HG02642 (cell line): ENCODE measurements at regions not wholly inside any gene's neighbourhood (a gene's known extent, or its start where the extent isn't known, plus 50 kb on each side); places are given as distances from the start of the nearest gene placed in this dataset.
"Not testable (repeated sequence)": the region's sequence is repeated elsewhere in the genome, so short reads cannot be mapped to it uniquely, and the experiment has no call there.

Source experiments
- ATAC-seq: cut with Tn5 transposase; IDR thresholded peaks from one replicate; pipeline ENCODE4 v1.9.1; 2021; ENCODE audit warnings: mild to moderate bottlenecking; ENCODE audit not compliant: unreplicated experiment, poor library complexity

- no peak for ATAC-seq
Measured at GRCh38 chr3:80999481-80999880, 762.0 kb downstream of the GBE1 start.

DNA sequence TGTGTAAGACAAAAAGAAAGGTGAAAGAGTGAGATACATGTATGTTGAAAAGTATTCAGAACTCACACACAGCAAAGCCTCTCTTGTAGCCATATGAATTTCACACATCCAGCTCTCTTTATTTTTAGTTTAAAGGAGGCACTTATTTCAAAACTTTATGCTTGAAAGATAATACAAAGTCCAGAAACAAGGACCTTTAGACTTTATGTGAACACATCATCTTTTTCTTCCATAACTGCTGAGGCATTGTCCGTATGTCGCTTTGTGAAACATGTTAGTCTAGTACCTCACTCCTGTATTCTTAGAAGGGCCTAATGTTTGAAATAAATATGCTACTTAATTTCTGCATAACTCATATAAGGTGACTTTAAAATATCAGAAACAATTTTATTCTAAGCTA lies 763.4 kb downstream of the GBE1 start:
- no peak for ATAC-seq

GRCh38 chr3:80997622-80998021 lies 763.8 kb downstream of the GBE1 start:
- ATAC-seq = no peak

GRCh38 chr3:80994767-80995166 lies 766.7 kb downstream of the GBE1 start:
- ATAC-seq = no peak

DNA sequence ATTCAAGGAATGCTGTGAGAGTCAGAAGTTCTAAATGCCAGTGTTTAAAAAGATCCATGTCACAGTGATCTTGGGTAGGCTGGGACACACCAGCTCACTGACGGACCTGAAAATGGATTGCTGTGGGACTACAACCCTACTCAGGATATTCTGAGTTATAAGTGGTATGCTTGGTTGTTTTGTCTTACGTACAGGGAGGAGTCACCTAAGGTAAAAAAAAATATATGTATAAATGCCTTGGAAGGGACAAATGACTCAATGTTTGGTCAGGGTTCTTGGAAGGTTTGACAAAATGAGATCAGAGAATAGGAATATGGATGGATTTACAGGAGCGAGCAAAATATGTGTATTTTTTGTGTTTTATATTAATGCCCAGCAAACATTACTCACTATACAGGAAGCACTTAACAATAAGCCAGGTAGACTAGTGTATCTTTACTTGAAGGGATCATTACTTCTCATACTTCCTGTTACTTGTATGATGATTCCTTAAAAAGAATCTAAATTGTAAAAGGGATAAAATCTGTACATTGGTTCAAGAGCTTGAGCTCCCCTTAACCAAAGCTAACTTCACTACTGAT lies 767.3 kb downstream of the GBE1 start:
- ATAC-seq = no peak

GRCh38 chr3:80993241-80993945 lies 768.1 kb downstream of the GBE1 start:
- peak; percentile 70 for ATAC-seq

GRCh38 chr3:80983753-80984152 lies 777.7 kb downstream of the GBE1 start:
- no peak for ATAC-seq

GRCh38 chr3:80978216-80978969 lies 783.1 kb downstream of the GBE1 start:
- ATAC-seq = no peak

DNA sequence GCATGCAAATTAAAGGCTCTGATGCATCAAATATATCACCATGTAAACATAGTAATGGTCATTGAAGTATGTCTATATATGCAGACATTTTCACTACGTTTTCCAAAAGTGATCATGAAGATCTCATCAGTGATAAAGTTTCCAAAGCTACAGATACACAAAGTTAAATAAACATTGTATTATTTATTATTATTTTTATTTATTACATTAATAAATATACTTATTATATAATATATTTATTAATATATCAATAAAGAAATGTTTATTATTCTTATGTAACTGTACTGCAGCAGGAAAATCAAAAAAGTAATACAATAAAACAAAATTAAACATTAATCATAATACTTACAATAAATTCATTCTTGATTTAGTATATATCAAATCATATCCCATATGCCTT lies 791.2 kb downstream of the GBE1 start:
- no peak for ATAC-seq

DNA sequence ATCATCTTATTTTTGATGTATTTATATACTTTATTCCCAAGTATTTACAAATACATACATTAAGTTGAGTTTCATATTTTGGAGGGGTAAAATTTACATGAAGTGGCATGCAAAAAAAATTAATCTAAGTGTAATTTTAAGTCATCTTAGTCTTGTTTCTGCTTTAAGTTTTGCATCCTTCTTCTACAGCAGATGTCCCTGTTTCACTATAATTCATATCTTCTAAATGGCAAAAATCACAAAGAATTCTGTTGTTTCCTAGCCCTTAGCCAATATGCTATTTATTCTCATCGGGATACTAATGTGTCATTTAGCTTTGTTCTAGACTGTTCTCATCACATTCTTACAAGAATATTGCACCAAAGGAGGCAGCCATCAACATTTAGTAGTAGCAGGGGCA lies 831.9 kb downstream of the GBE1 start:
- no peak for ATAC-seq

DNA sequence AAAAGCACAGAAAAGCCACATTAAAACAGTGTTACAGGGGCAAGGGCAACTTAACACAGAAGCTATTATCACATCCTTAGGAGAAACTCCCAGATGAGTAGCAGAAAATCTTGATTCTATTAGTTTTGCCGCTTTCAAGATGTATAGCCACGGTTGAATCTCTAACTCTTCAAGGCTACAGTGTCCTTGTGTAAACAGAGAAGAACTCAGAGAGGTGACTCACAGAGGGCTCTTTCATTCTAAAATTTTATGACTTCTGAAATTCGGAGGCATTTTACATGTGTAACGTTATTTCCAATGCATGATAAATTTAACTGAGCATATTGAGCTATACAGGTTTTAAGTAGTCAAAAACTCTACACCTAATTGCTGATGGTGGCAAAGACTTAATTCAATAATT lies 846.6 kb downstream of the GBE1 start:
- ATAC-seq = no peak

- ATAC-seq = no peak
Measured at GRCh38 chr3:80898211-80898610, 863.2 kb downstream of the GBE1 start.

DNA sequence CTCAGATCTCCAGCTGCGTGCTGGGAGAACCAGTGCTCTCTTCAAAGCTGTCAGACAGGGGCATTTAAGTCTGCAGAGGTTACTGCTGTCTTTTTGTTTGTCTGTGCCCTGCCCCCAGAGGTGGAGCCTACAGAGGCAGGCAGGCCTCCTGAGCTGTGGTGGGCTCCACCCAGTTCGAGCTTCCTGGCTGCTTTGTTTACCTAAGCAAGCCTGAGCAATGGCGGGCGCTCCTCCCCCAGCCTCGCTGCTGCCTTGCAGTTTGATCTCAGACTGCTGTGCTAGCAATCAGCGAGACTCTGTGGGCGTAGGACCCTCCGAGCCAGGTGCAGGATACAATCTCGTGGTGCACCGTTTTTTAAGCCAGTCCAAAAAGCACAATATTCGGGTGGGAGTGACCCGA lies 864.4 kb downstream of the GBE1 start:
- not testable (repeated sequence) for ATAC-seq

GRCh38 chr3:80890571-80890970 lies 870.9 kb downstream of the GBE1 start:
- no peak for ATAC-seq

DNA sequence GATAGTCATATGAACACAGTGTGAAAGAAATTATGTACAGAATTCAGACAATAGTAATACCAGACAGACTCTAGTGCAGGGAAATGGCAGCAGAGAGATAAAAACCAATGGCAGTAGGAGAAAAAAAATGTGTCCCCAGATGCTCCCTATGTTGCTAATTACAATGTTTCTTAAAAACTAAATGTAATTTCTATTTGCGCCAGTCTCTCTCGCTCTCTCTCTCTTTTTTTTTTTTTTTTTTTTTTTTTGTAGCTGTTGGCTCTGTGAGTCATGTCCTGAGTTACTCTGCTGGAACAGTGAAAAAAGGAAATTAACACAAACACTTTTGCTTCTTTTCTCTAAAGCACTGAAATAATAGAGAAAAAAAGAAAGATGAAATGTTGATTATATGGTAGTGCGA lies 871.9 kb downstream of the GBE1 start:
- ATAC-seq = no peak

- no peak for ATAC-seq
Measured at GRCh38 chr3:80870476-80871041, 890.9 kb downstream of the GBE1 start.

DNA sequence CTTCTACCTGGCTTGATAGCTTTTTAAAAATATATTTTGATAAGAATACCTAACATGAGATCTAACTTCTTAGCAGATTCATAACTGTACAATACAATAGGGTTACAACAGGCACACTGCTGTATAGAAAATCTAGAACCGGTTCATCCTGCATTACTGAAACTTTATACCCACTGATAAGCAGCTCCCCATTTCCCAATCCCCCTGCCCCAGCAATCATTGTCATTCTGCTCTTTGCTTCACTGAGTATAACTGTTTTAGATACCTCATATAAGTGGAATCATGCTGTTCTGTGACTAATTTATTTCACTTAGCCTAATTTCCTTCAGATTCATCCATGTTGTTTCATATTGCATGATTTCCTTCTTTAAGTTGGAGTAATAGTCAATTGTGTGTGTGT lies 906.0 kb downstream of the GBE1 start:
- ATAC-seq = no peak

DNA sequence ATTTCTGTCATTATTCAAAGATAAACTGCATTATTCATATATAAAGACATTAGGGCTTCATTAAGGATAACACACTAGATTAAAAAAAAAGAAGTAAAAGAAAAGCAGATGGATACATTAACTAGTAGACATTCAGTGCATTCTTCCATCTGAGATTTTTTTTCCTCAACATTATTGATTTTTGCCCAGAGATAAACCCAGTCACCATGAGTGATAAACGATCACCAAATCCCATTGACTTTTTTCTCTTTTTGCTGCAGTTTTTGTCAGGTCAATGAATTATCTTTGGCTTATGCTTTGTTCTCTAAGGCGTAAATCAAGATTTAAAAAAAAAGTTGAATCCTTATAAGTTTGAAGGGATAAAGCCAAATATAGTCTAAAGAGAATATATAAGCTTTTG lies 925.0 kb downstream of the GBE1 start:
- ATAC-seq = no peak

DNA sequence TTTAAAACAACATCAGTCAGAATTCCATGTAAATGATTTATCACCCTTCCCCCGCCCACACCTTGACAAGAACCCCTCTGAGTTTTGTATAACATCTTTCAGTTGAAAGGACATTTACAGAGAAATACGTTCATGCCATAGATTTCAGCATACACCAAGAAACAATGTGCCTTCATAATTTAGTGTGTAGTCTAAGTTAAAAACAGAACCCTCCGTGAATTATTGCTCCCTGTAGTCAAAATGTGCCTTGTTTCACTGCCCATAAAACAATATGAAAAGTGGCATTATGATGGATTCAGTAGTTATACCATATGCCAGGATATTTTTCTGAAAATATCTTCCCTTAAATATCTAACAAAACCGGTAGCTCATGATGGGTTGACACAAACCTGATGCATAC lies 953.9 kb downstream of the GBE1 start:
- ATAC-seq = no peak

DNA sequence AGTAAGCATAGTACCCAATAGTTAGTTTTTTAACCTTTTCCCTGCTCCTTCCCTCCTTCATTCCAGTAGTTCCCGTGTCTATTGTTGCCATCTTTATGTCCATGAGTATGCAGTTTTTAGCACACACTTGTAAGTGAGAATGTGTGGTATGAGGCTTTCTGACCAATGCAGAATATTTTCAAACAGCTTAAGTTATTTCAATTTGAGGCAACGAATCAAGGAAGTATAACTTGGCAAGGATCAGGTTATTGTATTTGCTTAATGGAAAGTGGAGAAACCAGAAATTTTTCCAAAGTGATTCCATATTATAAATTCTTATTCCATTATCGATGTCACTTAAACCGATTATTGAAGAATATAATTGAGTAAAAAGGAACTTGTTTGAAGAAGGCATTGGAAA lies 954.8 kb downstream of the GBE1 start:
- ATAC-seq = no peak

DNA sequence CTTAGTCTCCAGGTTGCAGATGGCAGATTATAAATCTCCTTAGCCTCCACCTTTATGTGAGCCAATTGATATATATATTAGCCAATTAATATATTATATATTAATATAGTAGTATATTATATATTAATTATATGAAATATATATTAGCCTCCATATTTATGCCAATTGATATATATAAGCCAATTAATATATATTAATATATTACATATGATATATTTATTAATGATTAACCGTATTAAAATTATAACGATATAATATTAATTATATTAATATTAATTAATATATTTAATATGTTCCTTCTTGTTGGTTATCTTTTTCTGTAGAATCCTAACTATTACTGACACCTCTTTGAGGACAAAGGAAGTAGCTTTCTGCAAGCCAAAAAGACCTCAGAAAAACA lies 972.5 kb downstream of the GBE1 start:
- ATAC-seq = no peak
